Sciatic nerve (tissue), 2 donors: ENCODE measurements at regions not wholly inside any gene's neighbourhood (a gene's known extent, or its start where the extent isn't known, plus 50 kb on each side); places are given as distances from the start of the nearest gene placed in this dataset.

Source experiments
- ATAC-seq: fragments of 200-7000 bp; cut with Tn5 transposase; one replicate; pipeline ENCODE4 v1.9.1; 2020; ENCODE audit warnings: mild to moderate bottlenecking, moderate library complexity
- DNase-seq: peaks from one replicate; pipeline ENCODE4 v3.0.0-alpha.2; 2020; ENCODE audit warnings: low spot score
- intact Hi-C: fragments of 100-400 bp; cut with DNase I; formaldehyde crosslinking; loops from one replicate; pipeline ENCODE4 v1.14.2; 2022
- donor health status: DM: no; HTN: no; CAD: no.
- donor health status: DM: no; HTN: no; CAD: no.

DNA sequence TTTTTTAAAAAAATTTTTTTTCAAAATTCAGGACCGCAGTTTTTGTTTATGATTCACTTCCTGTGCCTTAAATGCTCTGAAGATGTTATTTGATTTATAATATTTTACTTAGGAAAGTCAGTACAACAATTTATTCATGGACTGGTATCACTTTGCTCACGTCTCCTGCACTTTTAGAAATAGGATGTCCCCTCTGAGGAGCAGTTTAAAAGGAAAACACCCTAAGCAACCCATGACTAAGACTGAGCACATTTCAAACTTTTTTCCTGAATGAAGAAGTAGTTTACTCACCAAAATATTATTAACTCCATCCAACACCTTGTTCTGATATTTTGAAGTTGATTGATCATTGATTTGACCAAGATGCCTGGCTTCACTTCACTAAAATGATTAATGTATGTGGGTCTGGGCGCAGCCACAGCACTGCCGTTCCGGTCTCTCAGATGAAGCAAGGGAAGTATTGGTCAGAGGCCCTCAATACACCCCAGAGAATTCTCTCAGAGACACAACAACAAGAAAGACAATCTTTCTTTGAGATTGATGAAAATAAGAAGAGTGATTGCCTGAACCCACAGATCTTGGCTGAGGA lies 223.9 kb downstream of the TGFB2 start:
- intact Hi-C loops, result no loop called here
- ATAC-seq (peak; percentile 45), DNase-seq (no peak)

DNA sequence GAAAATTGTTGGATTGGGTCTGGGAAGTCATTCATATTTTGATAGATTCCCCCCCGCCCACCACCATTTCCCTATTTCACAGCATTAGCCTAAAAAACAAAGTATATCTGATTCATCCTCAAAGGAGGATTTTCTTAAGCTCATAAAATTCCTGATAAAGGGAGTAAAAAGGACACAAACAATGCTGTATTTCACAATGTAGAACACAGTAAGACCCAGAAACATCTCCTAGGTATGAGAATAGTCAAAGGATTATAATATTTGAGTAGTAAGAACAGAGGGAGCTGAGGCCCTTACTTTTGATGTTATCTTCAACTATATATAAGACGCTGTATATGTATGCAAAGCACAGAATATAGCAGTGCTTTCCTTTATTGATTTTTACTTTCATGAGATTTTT lies 225.3 kb downstream of the TGFB2 start:
- DNase-seq (no peak), ATAC-seq (no peak)
- intact Hi-C loops, result no loop called here

DNA sequence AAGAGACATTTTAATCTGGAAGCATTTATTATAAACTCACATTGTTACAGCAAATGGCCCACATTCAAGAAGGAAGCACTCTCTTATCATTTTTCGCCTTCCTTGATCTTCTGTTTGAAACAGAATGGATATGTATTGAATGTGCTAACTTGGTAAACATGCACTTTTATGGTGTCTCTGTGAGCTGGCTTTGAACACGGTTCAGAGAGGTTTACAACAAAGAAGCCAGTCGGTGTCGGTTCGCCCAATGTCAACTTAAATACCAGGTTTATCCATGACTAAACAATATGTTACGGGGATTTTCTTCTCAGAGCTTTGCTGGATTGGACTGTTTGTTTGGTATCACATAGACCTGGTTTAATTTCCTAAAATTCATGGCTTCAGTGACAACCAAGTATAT lies 226.4 kb downstream of the TGFB2 start:
- intact Hi-C loops, result no loop called here
- ATAC-seq (no peak), DNase-seq (no peak)

DNA sequence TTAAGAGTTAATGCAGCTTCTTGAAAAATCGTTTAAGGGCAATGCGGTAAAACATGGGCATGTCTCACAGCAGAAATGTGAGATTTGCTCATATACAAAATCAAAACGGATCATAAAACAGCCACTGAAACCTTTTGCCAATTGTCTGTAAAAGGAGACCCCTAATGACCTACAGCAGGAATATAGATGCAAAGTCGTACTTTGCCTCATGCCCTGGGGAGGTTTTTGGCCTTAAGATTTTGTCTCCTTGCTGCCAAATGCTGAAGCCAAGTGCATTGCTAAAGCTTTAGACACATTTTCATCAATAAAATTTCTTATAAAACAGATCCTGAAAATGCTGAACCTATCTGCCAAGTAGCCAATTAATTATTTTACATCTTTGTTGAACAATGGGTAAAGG lies 226.9 kb downstream of the TGFB2 start:
- DNase-seq, result no peak
- ATAC-seq, result no peak
- intact Hi-C loops, result no loop called here

DNA sequence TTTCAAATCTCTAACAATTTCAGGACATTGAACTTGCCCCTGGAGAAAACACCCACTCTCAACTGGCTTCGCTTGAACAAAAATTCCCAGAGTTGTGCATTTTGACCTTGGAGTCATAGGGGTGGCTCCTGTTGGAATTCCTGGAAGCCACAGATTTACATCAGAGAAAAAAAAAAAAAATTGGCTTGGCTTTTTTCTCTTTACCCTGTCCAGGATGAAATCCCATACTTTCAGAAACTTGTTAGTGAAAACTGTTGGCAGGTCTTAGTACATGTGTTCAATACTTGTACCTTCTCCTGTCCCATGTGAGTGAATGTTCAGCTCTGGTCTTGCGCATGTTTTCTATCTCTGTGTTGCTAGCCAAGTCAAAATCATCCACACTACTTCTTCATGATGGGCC lies 228.8 kb downstream of the TGFB2 start:
- intact Hi-C loops, result no loop called here
- DNase-seq (no peak), ATAC-seq (peak; percentile 46)

DNA sequence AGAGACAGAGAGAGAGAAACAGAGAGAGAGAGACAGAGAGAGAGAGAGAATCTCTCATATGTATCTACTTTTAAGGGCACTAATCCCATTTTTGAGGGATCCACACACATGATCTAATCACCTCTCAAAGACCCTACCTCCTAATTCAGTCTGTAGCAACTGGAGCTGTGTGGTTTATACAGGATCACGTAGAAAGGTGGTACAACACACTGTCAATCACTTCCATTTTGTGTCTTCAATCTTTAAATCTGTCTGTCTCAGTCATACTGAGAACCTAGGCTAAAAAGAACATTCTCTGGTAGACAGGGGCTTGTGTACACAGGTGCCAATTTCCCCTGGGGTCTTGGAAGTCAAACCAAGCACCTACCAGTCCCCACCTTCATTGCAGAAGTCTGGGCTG lies 229.9 kb downstream of the TGFB2 start:
- no peak for ATAC-seq
- intact Hi-C loops, result no loop called here
- DNase-seq, result no peak

DNA sequence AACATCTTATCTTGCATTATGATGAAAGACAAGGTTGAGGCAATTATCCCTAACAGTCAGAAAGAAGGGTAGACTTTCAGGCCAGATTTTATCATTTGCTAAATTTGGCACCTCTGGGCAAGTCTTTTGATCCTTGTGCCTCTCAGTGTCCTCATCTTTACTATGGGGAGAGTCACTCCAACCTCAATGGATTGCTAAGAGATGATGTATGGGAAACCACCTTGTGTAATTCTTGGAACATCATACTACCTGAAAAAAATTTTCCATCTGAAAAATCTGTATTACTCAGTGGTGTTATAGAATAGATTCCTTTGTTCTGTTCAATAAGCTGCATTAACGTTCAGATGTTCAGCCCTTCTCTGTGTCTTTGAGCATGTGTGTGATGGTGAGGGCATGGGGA lies 230.7 kb downstream of the TGFB2 start:
- ATAC-seq (no peak), DNase-seq (no peak)
- intact Hi-C loops, result no loop called here

DNA sequence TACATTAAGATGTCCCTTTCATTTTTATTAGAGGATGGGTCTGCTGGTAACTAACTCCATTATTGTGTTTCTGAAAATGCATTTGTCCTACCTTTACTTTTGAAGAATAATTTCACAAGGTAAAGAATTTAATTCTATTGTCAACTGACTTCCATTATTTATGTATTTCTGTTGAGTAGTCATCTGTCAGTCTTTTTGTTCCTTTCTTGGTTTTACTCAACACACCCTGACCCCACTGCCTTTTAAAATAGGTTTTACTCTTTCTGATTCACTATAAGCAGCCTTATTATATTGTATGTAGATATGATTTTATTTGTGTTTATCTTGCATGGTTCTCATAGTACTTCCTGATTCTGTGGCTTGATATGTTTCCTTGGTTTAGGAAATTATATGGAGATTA lies 237.5 kb downstream of the TGFB2 start:
- intact Hi-C loops, result no loop called here
- DNase-seq (no peak), ATAC-seq (no peak)

DNA sequence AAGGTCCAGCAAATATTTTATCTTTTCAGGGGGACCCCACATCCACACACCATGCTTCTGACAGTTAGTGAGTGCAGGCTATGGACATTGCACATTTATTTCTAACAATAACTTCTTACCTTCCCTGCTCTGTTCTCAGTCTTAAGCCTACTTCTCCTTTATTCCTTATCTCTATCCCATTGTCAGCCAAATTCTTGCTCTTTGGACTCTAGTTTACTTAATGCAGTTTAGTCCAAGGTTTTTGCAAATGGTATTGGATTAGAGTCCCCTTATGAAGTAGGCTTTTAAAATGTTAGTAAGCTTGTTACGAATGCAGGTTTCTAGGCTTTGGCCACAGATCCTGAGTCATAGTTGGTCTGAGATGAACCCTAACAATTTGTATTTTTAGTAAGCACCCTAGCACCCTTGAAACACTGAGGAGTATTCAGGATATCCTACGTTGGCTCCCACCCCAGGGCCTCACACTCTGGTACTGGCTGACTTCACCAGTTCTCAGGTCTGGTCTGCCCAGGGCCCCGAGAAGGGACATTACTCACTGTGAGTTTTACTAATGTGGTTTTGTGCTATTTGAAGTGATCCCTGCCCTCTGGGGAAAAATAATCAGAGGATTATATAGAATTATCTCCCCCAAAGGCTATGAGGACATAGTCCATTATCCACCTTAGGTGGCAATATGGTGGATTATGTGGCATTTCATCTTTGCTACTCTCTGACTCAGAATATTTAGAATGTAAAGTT lies 239.5 kb downstream of the TGFB2 start:
- intact Hi-C loops, result no loop called here
- DNase-seq, result no peak
- no peak for ATAC-seq

DNA sequence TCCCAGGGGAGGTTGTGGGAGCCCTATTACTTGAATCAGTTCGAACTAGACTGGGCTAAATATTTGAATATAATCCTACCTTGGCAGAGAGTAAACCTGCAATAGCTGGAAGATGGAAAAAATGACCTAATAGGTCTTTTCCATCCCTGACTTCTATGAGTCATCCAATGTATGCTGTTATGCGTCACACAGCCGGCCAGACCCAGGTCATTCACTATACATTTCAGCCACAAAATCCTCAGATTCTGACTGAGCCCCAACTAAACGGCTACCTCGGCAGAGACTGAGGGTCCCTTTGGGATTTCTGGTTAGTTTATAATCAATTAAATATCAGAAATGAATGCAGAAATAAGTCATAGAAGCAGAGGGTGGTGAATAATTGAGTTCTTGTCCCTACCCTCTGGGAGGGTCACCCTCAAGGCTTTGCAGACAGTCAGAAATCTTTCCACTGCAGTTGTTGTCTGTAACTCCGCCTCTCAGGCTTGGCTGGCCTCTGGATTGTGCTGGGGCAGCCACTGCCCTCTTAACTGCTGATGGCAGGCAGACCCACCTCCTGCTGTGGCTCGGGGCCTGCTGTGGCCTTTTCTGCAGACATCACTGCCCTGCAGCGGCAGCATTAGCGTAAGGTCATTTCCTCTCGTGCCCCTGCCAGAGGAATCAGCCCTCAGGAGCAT lies 240.5 kb downstream of the TGFB2 start:
- intact Hi-C loops, result no loop called here
- no peak for DNase-seq
- peak; percentile 57 for ATAC-seq

DNA sequence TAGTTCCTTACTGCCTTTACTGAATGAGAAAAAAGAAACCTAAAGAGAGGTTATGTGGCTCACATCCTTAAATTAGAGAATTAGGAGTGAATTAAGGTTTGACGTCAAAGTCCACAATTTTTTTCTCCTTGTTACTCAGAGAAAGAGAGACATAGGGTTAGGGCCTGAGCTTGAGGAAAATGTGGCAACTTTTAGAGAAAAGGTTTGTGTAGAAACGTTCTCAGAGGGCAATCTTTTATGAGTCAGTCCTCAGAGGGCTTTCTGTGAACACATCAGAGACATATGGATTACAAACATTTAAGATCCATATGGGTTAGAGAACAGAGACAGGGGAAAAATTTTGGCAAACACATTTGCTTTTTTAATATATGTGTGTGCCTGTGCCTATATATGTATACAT lies 242.8 kb downstream of the TGFB2 start:
- no peak for DNase-seq
- intact Hi-C loops, result no loop called here
- no peak for ATAC-seq

DNA sequence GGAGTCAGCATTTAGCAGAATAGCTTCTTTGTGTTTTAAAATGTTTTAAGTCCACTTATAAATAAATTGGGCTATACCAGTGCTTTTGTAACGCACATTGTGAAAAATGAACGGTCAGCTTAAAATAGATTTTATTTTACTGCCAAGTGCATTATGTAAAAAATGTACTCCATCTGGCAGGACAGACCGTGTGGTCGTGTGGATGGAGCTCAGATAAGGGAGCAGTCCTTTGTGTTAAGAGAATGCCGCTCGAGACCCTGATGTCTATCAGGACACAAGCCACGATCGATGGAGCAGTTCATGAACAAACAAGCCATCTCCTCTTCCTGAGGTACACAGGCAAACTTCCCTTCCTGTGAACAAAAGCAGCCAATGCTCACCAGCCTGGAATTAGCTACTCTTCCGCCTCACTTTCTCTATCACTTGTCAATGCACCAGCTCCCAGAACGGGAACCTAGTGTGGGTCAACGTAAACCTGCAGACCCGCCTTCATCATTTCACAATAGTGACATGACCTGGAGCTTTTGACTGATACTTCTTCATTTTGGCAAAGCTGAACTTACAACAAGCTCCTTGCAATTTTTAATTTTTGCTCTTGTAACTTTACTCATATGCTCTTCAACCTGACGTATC lies 243.5 kb downstream of the TGFB2 start:
- intact Hi-C loops, result no loop called here
- DNase-seq, result no peak
- ATAC-seq, result no peak

DNA sequence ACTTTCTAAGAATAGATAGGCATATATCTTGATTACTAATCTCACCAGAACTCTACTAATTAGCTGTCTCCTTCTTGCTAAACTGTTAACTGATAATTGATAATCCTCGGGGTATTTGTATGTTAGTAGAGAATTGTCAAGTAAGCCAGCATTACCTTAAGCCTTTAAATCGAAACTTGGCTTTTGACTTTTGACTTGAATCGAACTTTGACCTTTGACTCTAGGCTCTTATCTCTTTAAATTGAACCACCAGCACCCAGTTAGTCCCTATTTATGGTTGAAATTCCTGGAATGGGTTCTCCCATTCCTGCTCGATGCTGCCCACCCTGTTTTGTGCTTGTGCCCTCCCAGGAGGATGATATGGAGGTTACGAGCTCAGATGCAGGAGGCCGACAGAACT lies 244.4 kb downstream of the TGFB2 start:
- DNase-seq, result no peak
- intact Hi-C loops, result no loop called here
- no peak for ATAC-seq

DNA sequence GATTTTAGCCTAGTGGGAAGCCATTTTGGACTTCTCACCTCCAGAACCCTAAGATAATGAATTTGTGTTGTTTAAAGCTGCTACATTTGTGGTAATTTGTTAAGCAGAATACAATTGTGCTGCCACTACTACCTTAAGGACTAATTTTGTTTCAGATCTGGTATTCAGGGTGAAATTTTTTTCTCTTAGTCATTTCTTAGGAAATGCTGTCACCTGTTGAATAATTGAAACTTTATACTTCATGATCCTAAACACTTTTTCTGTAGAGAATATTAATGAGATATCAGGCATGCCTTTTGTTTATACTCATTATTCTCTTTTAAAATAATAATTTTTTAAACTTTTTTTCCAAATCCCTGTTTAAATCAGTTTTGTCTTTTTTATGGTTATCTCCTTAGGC lies 246.8 kb downstream of the TGFB2 start:
- intact Hi-C loops, result no loop called here
- DNase-seq, result no peak
- ATAC-seq, result no peak

DNA sequence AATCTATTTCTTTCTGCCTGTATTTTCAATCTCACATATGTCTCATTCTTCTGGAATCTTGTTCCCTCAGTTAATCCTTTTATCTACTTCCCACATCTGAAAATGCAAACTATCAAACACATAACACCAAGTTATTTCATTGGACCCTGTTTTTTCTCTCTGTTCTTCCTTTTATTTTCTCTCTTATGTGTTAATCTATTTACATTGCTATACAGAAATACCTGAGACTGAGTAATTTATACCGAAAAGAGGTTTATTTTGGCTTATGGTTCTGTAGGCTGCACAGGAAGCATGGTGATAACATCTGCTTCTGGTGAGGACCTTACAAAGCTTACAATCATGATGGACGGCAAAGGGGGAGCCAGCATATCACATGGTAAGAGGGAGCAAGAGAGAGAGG lies 247.6 kb downstream of the TGFB2 start:
- DNase-seq (no peak), ATAC-seq (no peak)
- intact Hi-C loops, result no loop called here

DNA sequence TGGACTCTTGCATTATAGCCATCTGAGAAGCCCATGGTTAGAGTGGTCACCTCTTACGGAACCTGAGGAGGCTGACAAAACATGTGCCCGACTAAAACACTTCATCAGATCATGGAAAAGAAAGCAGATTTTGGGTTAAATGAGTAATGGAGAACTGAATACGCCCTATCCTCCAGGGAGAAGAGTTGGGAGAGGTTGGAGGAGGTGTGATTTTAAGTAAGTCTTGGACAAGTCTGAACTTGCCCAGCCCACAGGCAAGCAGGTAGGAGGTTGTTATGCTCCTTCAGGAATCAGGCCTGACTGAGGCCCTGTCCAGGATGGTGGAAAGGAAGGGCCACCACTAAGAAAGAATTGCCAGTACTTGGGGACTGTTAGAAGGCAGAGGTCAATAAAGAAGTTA lies 255.8 kb downstream of the TGFB2 start:
- DNase-seq, result no peak
- intact Hi-C loops, result no loop called here
- ATAC-seq, result no peak

DNA sequence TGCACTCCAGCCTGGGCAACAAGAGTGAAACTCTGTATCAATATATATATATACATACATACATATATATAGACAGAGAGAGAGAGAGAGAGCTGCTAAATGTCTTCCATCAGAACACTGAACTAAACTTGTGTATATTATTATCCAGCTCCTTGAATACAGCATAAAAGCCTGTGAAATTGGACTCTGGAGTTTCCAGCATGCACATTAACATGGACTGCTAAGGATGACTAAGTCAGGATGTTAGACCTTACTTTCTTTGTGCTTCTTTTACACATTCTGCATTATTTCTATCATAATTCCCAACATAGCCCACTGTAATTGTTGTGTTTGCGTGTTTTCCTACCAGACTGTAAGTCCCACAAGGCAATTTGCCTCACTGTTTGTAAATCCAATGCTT lies 259.1 kb downstream of the TGFB2 start:
- intact Hi-C loops, result no loop called here
- no peak for DNase-seq
- no peak for ATAC-seq

DNA sequence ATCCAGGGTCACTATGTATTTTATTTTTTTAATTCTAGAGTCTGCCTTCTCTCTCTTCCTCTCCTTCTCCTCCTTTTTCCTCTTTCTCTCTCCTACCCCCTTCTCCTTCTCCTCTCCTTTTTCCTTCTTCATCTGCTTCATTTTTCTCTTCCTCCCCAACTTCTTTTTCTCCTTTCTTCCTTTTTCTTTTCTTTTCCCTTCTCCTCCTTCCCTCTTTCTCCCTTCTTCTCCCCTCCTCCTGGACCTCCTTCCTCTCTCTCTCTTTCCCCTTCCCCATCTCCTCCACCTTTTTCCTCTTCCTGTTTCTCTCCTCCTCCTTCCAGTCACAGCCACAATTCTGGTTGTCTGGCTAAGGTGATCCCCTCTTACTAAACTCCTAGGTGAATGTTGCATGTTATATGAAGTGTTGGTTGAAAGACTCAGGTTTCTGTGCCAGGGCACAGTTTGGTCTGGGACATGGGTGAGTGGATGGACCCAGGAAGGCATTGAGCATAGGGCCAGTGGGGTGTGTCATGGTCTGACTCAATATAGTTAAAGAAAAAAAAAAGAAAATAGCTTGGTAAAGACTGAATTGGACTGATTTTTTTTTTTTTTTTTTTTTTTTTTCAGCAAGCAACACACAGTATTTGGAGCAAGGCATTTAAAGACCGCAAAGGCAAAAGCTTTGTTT lies 266.9 kb downstream of the TGFB2 start:
- intact Hi-C loops, result no loop called here
- ATAC-seq (no peak), DNase-seq (no peak)

DNA sequence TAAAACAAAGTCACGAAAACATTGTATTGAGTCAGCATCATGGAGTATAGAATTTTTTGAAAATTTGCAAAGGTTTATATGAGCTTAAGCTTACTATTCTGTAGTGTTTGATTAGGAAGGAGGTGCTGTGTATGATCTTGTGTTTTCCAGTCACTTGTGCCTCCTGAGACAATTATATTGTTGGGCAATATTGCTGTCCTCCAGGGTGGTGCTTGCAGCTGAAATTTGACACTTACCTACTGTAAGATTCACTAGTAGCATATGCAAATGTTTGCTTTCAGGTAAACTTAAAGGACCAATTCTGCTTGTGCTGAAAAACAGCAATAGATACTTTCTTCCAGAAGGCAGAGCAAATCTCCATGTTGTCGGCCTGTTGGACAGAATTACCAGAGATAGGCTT lies 268.0 kb downstream of the TGFB2 start:
- ATAC-seq (no peak), DNase-seq (no peak)
- intact Hi-C loops, result no loop called here

DNA sequence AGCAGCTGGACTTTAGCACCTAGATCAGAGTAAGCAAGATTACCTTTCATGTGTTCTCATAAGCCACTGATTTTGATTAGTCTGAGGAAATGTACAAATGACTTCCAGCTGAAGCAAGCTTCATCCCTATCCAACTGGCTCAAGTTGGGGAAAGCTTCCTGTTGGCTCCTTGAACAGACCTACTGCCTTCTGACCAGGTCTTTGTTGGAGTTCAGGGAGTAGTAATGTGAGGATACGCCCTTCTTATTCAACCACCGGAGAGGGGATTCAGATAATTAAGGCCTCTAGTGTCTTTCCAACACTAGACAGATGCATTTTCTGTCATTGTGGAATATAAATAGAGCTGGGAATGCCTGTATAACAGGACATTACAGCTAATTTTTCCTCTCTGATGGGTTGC lies 268.9 kb downstream of the TGFB2 start:
- intact Hi-C loops, result no loop called here
- DNase-seq, result no peak
- no peak for ATAC-seq
